ENCODE measurements at regions not wholly inside any gene's neighbourhood (a gene's known extent, or its start where the extent isn't known, plus 50 kb on each side); places are given as distances from the start of the nearest gene placed in this dataset.

- intact Hi-C loops (cut with DNase I) = no loop called here
Observed at GRCh38 chr3:78344918-78345317, 1305.0 kb downstream of the ROBO2 start.

GRCh38 chr3:78347176-78347575, 1307.3 kb downstream of the ROBO2 start:
- intact Hi-C loops (cut with DNase I) = no loop called here
- DNase-seq (ENCODE audit: low spot score) = no peak

More at GRCh38 chr3:78344918-78345317, 1305.0 kb downstream of the ROBO2 start:
- DNase-seq (ENCODE audit: low spot score) = no peak

GRCh38 chr3:78348664-78349063, 1308.8 kb downstream of the ROBO2 start:
- intact Hi-C loops (cut with DNase I) = no loop called here
- no peak for DNase-seq (ENCODE audit: low spot score)

GRCh38 chr3:78349571-78349970, 1309.7 kb downstream of the ROBO2 start:
- intact Hi-C loops (cut with DNase I) = no loop called here
- DNase-seq (ENCODE audit: low spot score) = no peak

- intact Hi-C loops (cut with DNase I) = no loop called here
- no peak for DNase-seq (ENCODE audit: low spot score)
Observed at GRCh38 chr3:78351334-78351733, 1311.4 kb downstream of the ROBO2 start.

GRCh38 chr3:78353231-78353630, 1313.3 kb downstream of the ROBO2 start:
- intact Hi-C loops (cut with DNase I) = no loop called here

GRCh38 chr3:78360849-78361248, 1321.0 kb downstream of the ROBO2 start:
- DNase-seq (ENCODE audit: low spot score) = no peak
- intact Hi-C loops (cut with DNase I) = no loop called here

More at GRCh38 chr3:78353231-78353630, 1313.3 kb downstream of the ROBO2 start:
- DNase-seq (ENCODE audit: low spot score) = no peak

- DNase-seq (ENCODE audit: low spot score) = no peak
- intact Hi-C loops (cut with DNase I) = no loop called here
Observed at GRCh38 chr3:78368636-78369345, 1328.9 kb downstream of the ROBO2 start.

- intact Hi-C loops (cut with DNase I) = no loop called here
- no peak for DNase-seq (ENCODE audit: low spot score)
Observed at GRCh38 chr3:78390221-78390620, 1350.3 kb downstream of the ROBO2 start.

GRCh38 chr3:78398401-78398800, 1358.5 kb downstream of the ROBO2 start:
- no peak for DNase-seq (ENCODE audit: low spot score)
- intact Hi-C loops (cut with DNase I) = no loop called here

GRCh38 chr3:78402720-78403119, 1362.8 kb downstream of the ROBO2 start:
- intact Hi-C loops (cut with DNase I) = no loop called here
- no peak for DNase-seq (ENCODE audit: low spot score)

- DNase-seq (ENCODE audit: low spot score) = no peak
- intact Hi-C loops (cut with DNase I) = no loop called here
Observed at GRCh38 chr3:78405745-78406144, 1362.1 kb downstream of the ROBO1 start.

- intact Hi-C loops (cut with DNase I) = no loop called here
- DNase-seq (ENCODE audit: low spot score) = no peak
Observed at GRCh38 chr3:78406396-78406795, 1361.4 kb downstream of the ROBO1 start.

GRCh38 chr3:78410077-78410476, 1357.7 kb downstream of the ROBO1 start:
- intact Hi-C loops (cut with DNase I) = no loop called here
- no peak for DNase-seq (ENCODE audit: low spot score)

- intact Hi-C loops (cut with DNase I) = no loop called here
- no peak for DNase-seq (ENCODE audit: low spot score)
Observed at GRCh38 chr3:78414261-78414660, 1353.5 kb downstream of the ROBO1 start.

- no peak for DNase-seq (ENCODE audit: low spot score)
Observed at GRCh38 chr3:78420611-78421010, 1347.2 kb downstream of the ROBO1 start.

GRCh38 chr3:78421247-78421966, 1346.4 kb downstream of the ROBO1 start:
- intact Hi-C loops (cut with DNase I) = no loop called here
- DNase-seq (ENCODE audit: low spot score) = no peak

More at GRCh38 chr3:78420611-78421010, 1347.2 kb downstream of the ROBO1 start:
- intact Hi-C loops (cut with DNase I) = no loop called here

- DNase-seq (ENCODE audit: low spot score) = no peak
- intact Hi-C loops (cut with DNase I) = no loop called here
Observed at GRCh38 chr3:78424656-78425055, 1343.1 kb downstream of the ROBO1 start.

- no peak for DNase-seq (ENCODE audit: low spot score)
- intact Hi-C loops (cut with DNase I) = no loop called here
Observed at GRCh38 chr3:78426454-78426853, 1341.3 kb downstream of the ROBO1 start.

- no peak for DNase-seq (ENCODE audit: low spot score)
Observed at GRCh38 chr3:78427303-78427702, 1340.5 kb downstream of the ROBO1 start.

GRCh38 chr3:78430741-78431140, 1337.1 kb downstream of the ROBO1 start:
- intact Hi-C loops (cut with DNase I) = no loop called here
- no peak for DNase-seq (ENCODE audit: low spot score)

More at GRCh38 chr3:78427303-78427702, 1340.5 kb downstream of the ROBO1 start:
- intact Hi-C loops (cut with DNase I) = no loop called here
